ENCODE measurements at regions not wholly inside any gene's neighbourhood (a gene's known extent, or its start where the extent isn't known, plus 50 kb on each side); places are given as distances from the start of the nearest gene placed in this dataset.

- Histone ChIP-seq H2AFZ (no peak overlapping the region), H3K36me3 (ENCODE audit: insufficient read depth) (no peaks in the 10 kb centered on the region), H3K4me1 (ENCODE audit: insufficient read depth) (no peaks in the 10 kb centered on the region), H3K9me2 (ENCODE audit: insufficient read depth) (no peaks in the 10 kb centered on the region; the same call in 1 of the 2 replicates), H3K79me2 (replicated peaks; ENCODE audit: insufficient read depth) (no peaks in the 10 kb centered on the region), H3K27me3 (ENCODE audit: insufficient read depth) (no peaks in the 10 kb centered on the region), H3K4me3 (no peak overlapping the region), H4K20me1 (replicated peaks; ENCODE audit: insufficient read depth) (no peaks in the 10 kb centered on the region), H3K4me2 (no peak overlapping the region), H3F3A (replicated peaks; ENCODE audit: low read depth) (no peaks in the 10 kb centered on the region), H3K27ac (ENCODE audit: low read depth) (no peak overlapping the region)
- H3K4me1 Mint-ChIP-seq: no peaks in the 10 kb centered on the region
- H3K9me3 Mint-ChIP-seq: no peaks in the 10 kb centered on the region
- no peak for TF ChIP-seq ZNF331 (CRISPR knock-in tag; IDR thresholded peaks at IDR 0.05; ENCODE audit: low read depth)
- TF ChIP-seq ETS1 (IDR thresholded peaks at IDR 0.05): no peak
- no peak for TF ChIP-seq REST (IDR thresholded peaks at IDR 0.05; ENCODE audit: unreplicated experiment)
- no peak for TF ChIP-seq POLR2AphosphoS5 (IDR thresholded peaks at IDR 0.05; ENCODE audit: low read depth)
- no peak for TF ChIP-seq CREB1 (CRISPR knock-in tag; IDR thresholded peaks at IDR 0.05; ENCODE audit: low read depth)
- no peaks in the 10 kb centered on the region for H3K27me3 Mint-ChIP-seq (ENCODE audit: insufficient read depth, low read depth, poor library complexity)
- ATAC-seq: no peak
- no peaks in the 10 kb centered on the region for H3K36me3 Mint-ChIP-seq (ENCODE audit: low read depth)
- no peak for DNase-seq (ENCODE audit: low spot score)
- H3K27ac Mint-ChIP-seq: no peak overlapping the region
- H3K4me3 Mint-ChIP-seq: no peak overlapping the region
Measured at GRCh38 chr15:81504170-81504905, 130.3 kb upstream of the TMC3 start.

- H3K9me2 ChIP-seq (ENCODE audit: insufficient read depth): peaks cover 6% of the 10 kb centered on the region; the same call in 1 of the 2 replicates
- no peak for DNase-seq (ENCODE audit: low spot score)
- no peaks in the 10 kb centered on the region for H3K4me1 ChIP-seq (ENCODE audit: insufficient read depth)
- no peaks in the 10 kb centered on the region for H4K20me1 ChIP-seq (replicated peaks; ENCODE audit: insufficient read depth)
- no peak overlapping the region for H3K27ac ChIP-seq (ENCODE audit: low read depth)
- H3K4me1 Mint-ChIP-seq: peaks cover 8% of the 10 kb centered on the region
- ATAC-seq: no peak
- H3K27me3 Mint-ChIP-seq (ENCODE audit: insufficient read depth, low read depth, poor library complexity): no peaks in the 10 kb centered on the region
- no peak overlapping the region for H2AFZ ChIP-seq
- H3K4me3 Mint-ChIP-seq: no peak overlapping the region
- no peak overlapping the region for H3K27ac Mint-ChIP-seq
- no peak overlapping the region for H3K4me2 ChIP-seq
- no peaks in the 10 kb centered on the region for H3F3A ChIP-seq (replicated peaks; ENCODE audit: low read depth)
- no peaks in the 10 kb centered on the region for H3K27me3 ChIP-seq (ENCODE audit: insufficient read depth)
- H3K36me3 ChIP-seq (ENCODE audit: insufficient read depth): no peaks in the 10 kb centered on the region
- no peaks in the 10 kb centered on the region; the same call in 2 of the 3 replicates for H3K36me3 Mint-ChIP-seq (ENCODE audit: low read depth)
- TF ChIP-seq NANOG (IDR thresholded peaks at IDR 0.05; ENCODE audit: borderline replicate concordance) (no peak), ZNF331 (CRISPR knock-in tag; IDR thresholded peaks at IDR 0.05; ENCODE audit: low read depth) (no peak), CTCF (conservative IDR thresholded peaks at IDR 0.05; ENCODE audit: low read depth in 2 of 2) (no peak)
- no peaks in the 10 kb centered on the region; the same call in 2 of the 3 replicates for H3K9me3 Mint-ChIP-seq
- no peaks in the 10 kb centered on the region for H3K79me2 ChIP-seq (replicated peaks; ENCODE audit: insufficient read depth)
- no peak overlapping the region for H3K4me3 ChIP-seq
Measured at GRCh38 chr15:81502439-81502838, 128.4 kb upstream of the TMC3 start.

Measured in GM23338 (cell line).